ENCODE measurements at regions not wholly inside any gene's neighbourhood (a gene's known extent, or its start where the extent isn't known, plus 50 kb on each side); places are given as distances from the start of the nearest gene placed in this dataset.

DNA sequence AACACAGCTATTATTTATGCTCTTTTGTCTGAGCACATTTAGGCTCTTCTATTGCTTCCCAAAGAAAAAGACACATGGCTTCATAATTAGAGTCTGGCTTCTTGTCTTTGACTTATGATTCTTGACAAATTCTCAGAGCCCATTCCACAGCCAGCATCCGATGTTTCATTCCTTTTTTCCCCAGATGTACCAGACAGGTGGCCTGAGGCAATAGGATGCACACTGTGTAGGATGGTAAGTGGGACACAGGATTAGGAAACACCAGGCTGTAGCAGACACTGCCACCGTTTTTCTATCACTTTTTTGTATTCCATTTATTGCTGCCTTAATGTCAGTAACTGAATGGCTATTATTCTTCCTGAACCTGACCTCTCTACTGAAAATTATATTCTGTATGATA is 188.9 kb upstream of the CDIN1 start:
- 71% methylated on average over 2 of the region's 2 CpGs for WGBS (ENCODE audit: missing lambda C conversion rate)
- H3K4me3 ChIP-seq: no peak overlapping the region
- TF ChIP-seq ZNF302 (CRISPR knock-in tag; IDR thresholded peaks at IDR 0.05) (no peak), KDM1A (IDR thresholded peaks at IDR 0.05; ENCODE audit: low read depth) (no peak), RARB (CRISPR knock-in tag; IDR thresholded peaks at IDR 0.05) (no peak), ESRRA (IDR thresholded peaks at IDR 0.05; ENCODE audit: borderline replicate concordance, low read length) (no peak), MYC (IDR thresholded peaks at IDR 0.05; ENCODE audit: borderline replicate concordance, low read length) (no peak), HOXB13 (CRISPR knock-in tag; IDR thresholded peaks at IDR 0.05; ENCODE audit: low read depth) (no peak), GATA3 (IDR thresholded peaks at IDR 0.05; ENCODE audit: borderline replicate concordance) (no peak), JUN (IDR thresholded peaks at IDR 0.05) (no peak), SREBF2 (IDR thresholded peaks at IDR 0.05) (no peak), TP53 (CRISPR knock-in tag; IDR thresholded peaks at IDR 0.05) (no peak)
- TF ChIP-seq, protein P1, sequence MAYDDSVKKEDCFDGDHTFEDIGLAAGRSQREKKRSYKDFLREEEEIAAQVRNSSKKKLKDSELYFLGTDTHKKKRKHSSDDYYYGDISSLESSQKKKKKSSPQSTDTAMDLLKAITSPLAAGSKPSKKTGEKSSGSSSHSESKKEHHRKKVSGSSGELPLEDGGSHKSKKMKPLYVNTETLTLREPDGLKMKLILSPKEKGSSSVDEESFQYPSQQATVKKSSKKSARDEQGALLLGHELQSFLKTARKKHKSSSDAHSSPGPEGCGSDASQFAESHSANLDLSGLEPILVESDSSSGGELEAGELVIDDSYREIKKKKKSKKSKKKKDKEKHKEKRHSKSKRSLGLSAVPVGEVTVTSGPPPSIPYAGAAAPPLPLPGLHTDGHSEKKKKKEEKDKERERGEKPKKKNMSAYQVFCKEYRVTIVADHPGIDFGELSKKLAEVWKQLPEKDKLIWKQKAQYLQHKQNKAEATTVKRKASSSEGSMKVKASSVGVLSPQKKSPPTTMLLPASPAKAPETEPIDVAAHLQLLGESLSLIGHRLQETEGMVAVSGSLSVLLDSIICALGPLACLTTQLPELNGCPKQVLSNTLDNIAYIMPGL (CRISPR knock-in tag; IDR thresholded peaks at IDR 0.05; ENCODE audit: borderline replicate concordance): no peak
- TF ChIP-seq, protein P2, sequence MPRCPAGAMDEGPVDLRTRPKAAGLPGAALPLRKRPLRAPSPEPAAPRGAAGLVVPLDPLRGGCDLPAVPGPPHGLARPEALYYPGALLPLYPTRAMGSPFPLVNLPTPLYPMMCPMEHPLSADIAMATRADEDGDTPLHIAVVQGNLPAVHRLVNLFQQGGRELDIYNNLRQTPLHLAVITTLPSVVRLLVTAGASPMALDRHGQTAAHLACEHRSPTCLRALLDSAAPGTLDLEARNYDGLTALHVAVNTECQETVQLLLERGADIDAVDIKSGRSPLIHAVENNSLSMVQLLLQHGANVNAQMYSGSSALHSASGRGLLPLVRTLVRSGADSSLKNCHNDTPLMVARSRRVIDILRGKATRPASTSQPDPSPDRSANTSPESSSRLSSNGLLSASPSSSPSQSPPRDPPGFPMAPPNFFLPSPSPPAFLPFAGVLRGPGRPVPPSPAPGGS (IDR thresholded peaks at IDR 0.05): no peak
- TF ChIP-seq, protein P3, sequence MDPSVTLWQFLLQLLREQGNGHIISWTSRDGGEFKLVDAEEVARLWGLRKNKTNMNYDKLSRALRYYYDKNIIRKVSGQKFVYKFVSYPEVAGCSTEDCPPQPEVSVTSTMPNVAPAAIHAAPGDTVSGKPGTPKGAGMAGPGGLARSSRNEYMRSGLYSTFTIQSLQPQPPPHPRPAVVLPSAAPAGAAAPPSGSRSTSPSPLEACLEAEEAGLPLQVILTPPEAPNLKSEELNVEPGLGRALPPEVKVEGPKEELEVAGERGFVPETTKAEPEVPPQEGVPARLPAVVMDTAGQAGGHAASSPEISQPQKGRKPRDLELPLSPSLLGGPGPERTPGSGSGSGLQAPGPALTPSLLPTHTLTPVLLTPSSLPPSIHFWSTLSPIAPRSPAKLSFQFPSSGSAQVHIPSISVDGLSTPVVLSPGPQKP (IDR thresholded peaks at IDR 0.05; ENCODE audit: low read depth, low read length): no peak
- TF ChIP-seq, protein P4, sequence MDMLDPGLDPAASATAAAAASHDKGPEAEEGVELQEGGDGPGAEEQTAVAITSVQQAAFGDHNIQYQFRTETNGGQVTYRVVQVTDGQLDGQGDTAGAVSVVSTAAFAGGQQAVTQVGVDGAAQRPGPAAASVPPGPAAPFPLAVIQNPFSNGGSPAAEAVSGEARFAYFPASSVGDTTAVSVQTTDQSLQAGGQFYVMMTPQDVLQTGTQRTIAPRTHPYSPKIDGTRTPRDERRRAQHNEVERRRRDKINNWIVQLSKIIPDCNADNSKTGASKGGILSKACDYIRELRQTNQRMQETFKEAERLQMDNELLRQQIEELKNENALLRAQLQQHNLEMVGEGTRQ (IDR thresholded peaks at IDR 0.05): no peak
- TF ChIP-seq, protein P5, sequence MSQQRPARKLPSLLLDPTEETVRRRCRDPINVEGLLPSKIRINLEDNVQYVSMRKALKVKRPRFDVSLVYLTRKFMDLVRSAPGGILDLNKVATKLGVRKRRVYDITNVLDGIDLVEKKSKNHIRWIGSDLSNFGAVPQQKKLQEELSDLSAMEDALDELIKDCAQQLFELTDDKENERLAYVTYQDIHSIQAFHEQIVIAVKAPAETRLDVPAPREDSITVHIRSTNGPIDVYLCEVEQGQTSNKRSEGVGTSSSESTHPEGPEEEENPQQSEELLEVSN (IDR thresholded peaks at IDR 0.05; ENCODE audit: borderline replicate concordance, low read depth): no peak
- H3K9me3 ChIP-seq: no peaks in the 10 kb centered on the region
- no peak overlapping the region for H3K27ac ChIP-seq
- no peaks in the 10 kb centered on the region for H3K4me1 ChIP-seq
- no peak for DNase-seq (ENCODE audit: low read depth in 1 of 2, low spot score in 1 of 2)
- ChIA-PET CTCF (no interaction called here), POLR2A (no interaction called here)
- ATAC-seq: no peak
- no peak for FAIRE-seq
- H3K4me2 ChIP-seq: no peak overlapping the region

DNA sequence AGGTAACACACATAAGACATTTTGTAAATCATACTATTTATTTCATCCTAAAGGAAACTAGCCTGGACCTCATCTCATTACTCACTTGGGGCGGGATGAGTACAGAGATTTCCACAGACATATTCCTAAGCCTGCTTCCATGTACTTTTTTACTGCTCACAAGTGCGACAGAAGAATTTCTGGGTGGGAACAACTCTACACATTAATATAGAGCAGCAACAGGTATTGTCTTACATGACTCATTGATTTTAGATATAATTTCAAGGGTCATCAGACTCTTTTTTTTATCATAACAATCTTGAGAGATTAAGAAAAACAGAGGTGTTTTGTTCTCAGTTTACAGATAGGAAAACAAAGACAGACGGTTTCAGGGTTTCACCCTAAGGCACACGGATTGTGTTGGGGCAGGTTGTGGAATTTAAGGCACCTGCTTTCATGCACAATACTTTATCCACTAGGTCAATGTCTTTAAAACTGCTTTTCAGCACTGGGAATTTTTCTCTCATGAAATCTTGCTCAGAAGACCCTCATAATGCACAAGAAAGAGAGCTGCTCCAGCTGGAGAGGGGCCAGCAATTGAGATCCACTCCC is 186.7 kb upstream of the CDIN1 start:
- Histone ChIP-seq H3K4me3 (no peak overlapping the region), H3K4me1 (no peaks in the 10 kb centered on the region), H3K27ac (no peak overlapping the region), H3K9me3 (no peaks in the 10 kb centered on the region), H3K4me2 (no peak overlapping the region)
- POLR2A ChIA-PET: no interaction called here
- CTCF ChIA-PET: no interaction called here
- DNase-seq (ENCODE audit: low read depth in 1 of 2, low spot score in 1 of 2): no peak
- FAIRE-seq: no peak
- no peak for TF ChIP-seq MAFK (IDR thresholded peaks at IDR 0.05; ENCODE audit: partially characterized antibody)
- no peak for TF ChIP-seq RAD21 (conservative IDR thresholded peaks at IDR 0.05 in 1 of 2, IDR thresholded peaks at IDR 0.05 in 1 of 2)
- no peak for TF ChIP-seq PHF8 (IDR thresholded peaks at IDR 0.05; ENCODE audit: borderline replicate concordance, low read depth)
- TF ChIP-seq HOXA7 (CRISPR knock-in tag; IDR thresholded peaks at IDR 0.05): no peak
- no peak for TF ChIP-seq HDAC2 (IDR thresholded peaks at IDR 0.05)
- no peak for TF ChIP-seq BHLHE40 (IDR thresholded peaks at IDR 0.05; ENCODE audit: low read depth, low read length)
- no peak for TF ChIP-seq SMC3 (IDR thresholded peaks at IDR 0.05)
- TF ChIP-seq, protein P6, sequence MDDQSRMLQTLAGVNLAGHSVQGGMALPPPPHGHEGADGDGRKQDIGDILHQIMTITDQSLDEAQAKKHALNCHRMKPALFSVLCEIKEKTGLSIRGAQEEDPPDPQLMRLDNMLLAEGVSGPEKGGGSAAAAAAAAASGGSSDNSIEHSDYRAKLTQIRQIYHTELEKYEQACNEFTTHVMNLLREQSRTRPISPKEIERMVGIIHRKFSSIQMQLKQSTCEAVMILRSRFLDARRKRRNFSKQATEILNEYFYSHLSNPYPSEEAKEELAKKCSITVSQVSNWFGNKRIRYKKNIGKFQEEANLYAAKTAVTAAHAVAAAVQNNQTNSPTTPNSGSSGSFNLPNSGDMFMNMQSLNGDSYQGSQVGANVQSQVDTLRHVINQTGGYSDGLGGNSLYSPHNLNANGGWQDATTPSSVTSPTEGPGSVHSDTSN (IDR thresholded peaks at IDR 0.05): no peak
- TF ChIP-seq, protein P7, sequence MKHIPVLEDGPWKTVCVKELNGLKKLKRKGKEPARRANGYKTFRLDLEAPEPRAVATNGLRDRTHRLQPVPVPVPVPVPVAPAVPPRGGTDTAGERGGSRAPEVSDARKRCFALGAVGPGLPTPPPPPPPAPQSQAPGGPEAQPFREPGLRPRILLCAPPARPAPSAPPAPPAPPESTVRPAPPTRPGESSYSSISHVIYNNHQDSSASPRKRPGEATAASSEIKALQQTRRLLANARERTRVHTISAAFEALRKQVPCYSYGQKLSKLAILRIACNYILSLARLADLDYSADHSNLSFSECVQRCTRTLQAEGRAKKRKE (CRISPR knock-in tag; IDR thresholded peaks at IDR 0.05; ENCODE audit: low read depth): no peak
- TF ChIP-seq, protein P8, sequence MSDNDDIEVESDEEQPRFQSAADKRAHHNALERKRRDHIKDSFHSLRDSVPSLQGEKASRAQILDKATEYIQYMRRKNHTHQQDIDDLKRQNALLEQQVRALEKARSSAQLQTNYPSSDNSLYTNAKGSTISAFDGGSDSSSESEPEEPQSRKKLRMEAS (IDR thresholded peaks at IDR 0.05): no peak
- TF ChIP-seq TP53 (CRISPR knock-in tag; IDR thresholded peaks at IDR 0.05): no peak
- TF ChIP-seq HOXB5 (CRISPR knock-in tag; IDR thresholded peaks at IDR 0.05): no peak
- TF ChIP-seq MYC (IDR thresholded peaks at IDR 0.05; ENCODE audit: borderline replicate concordance, low read length): no peak
- TF ChIP-seq EP300 (IDR thresholded peaks at IDR 0.05): no peak
- TF ChIP-seq HOXB13 (CRISPR knock-in tag; IDR thresholded peaks at IDR 0.05; ENCODE audit: low read depth): no peak
- TF ChIP-seq RARB (CRISPR knock-in tag; IDR thresholded peaks at IDR 0.05): no peak
- ATAC-seq: no peak
- WGBS (ENCODE audit: missing lambda C conversion rate): 66% methylated on average over 4 of the region's 4 CpGs
